SK-N-SH (cell line): ENCODE measurements at regions not wholly inside any gene's neighbourhood (a gene's known extent, or its start where the extent isn't known, plus 50 kb on each side); places are given as distances from the start of the nearest gene placed in this dataset.

Source experiments
- CTCF ChIA-PET: fragments of 300-600, 350-600 bp; formaldehyde crosslinking; extraction: SDS; loops from one replicate; lab custom pipeline; 2021; lab: Yijun Ruan, JAX
- POLR2A ChIA-PET: fragments of 350-600 bp; sonication (Branson Sonifier 250); formaldehyde crosslinking; extraction: SDS; loops from one replicate; lab custom pipeline; 2020; ENCODE audit warnings: antibody characterized with exemption, inconsistent platforms; lab: Yijun Ruan, JAX
- DNase-seq: peaks from one replicate; pipeline ENCODE4 v3.0.0; 2012
- H2AFZ ChIP-seq: fragments of 200-600 bp; sonication (generic); 2 replicates; pipeline ENCODE4 v1.8.1; 2016; ENCODE audit warnings: antibody characterized with exemption, mild to moderate bottlenecking, low read depth
- H3F3A ChIP-seq: fragments of 200-600 bp; sonication (generic); replicated peaks from 2 replicates; pipeline ENCODE3; 2016; ENCODE audit warnings: antibody characterized with exemption, mild to moderate bottlenecking; ENCODE audit not compliant: insufficient read depth
- H3K27ac ChIP-seq, 2 experiments: fragments of 200-500 bp in 1 of 2; fragments of 200-600 bp in 1 of 2; sonication (Bioruptor generic) in 1 of 2; sonication (generic), shearing (Covaris generic) in 1 of 2; 2 replicates each; pipeline versions ENCODE4 v1.5.1 to v1.6.1; 2014 to 2016; ENCODE audit warnings: low read depth in 2 of 2, inconsistent platforms in 1 of 2, low read length in 1 of 2, mild to moderate bottlenecking in 1 of 2, mixed read lengths in 1 of 2
- H3K27me3 ChIP-seq: fragments of 200-600 bp; sonication (generic), shearing (Covaris generic); 2 replicates; pipeline ENCODE4 v1.6.1; 2016; ENCODE audit warnings: mixed run types; ENCODE audit not compliant: insufficient read depth
- H3K36me3 ChIP-seq, 2 experiments: fragments of 200-500 bp in 1 of 2; fragments of 200-600 bp in 1 of 2; sonication (Bioruptor generic) in 1 of 2; sonication (generic) in 1 of 2; replicated peaks in 1 of 2; 2 replicates each; pipeline versions ENCODE3 to v1.5.1; 2014 to 2016; ENCODE audit warnings: low read length in 1 of 2, mild to moderate bottlenecking in 1 of 2; ENCODE audit not compliant: insufficient read depth in 2 of 2, control insufficient read depth in 1 of 2
- H3K4me1 ChIP-seq, 2 experiments: fragments of 200-500 bp in 1 of 2; fragments of 200-600 bp in 1 of 2; sonication (Bioruptor generic) in 1 of 2; sonication (generic), shearing (Covaris generic) in 1 of 2; 2 replicates each; pipeline versions ENCODE4 v1.5.1 to v1.6.1; 2014 to 2016; ENCODE audit warnings: low read depth in 1 of 2, low read length in 1 of 2, mixed run types in 1 of 2; ENCODE audit not compliant: insufficient read depth in 2 of 2, control insufficient read depth in 1 of 2
- H3K4me2 ChIP-seq: fragments of 200-600 bp; sonication (generic), shearing (Covaris generic); 2 replicates; pipeline ENCODE4 v1.6.1; 2017; ENCODE audit warnings: mixed run types
- H3K4me3 ChIP-seq, 2 experiments: fragments of 200-500 bp in 1 of 2; fragments of 200-600 bp in 1 of 2; sonication (Bioruptor generic) in 1 of 2; sonication (generic), shearing (Covaris generic) in 1 of 2; 2 replicates each; pipeline versions ENCODE4 v1.5.1 to v1.8.1; 2014 to 2016; ENCODE audit warnings: low read depth in 2 of 2, inconsistent platforms in 1 of 2, low read length in 1 of 2, mild to moderate bottlenecking in 1 of 2, mixed read lengths in 1 of 2, moderate library complexity in 1 of 2
- H3K79me2 ChIP-seq: fragments of 200-600 bp; sonication (generic); 2 replicates; pipeline ENCODE4 v1.8.1; 2017; ENCODE audit warnings: mild to moderate bottlenecking; ENCODE audit not compliant: insufficient read depth
- H3K9ac ChIP-seq: fragments of 200-600 bp; sonication (generic); 2 replicates; pipeline ENCODE4 v1.6.1; 2017; ENCODE audit warnings: mixed run types
- H3K9me2 ChIP-seq: fragments of 200-600 bp; sonication (generic); 2 replicates; pipeline ENCODE4 v1.6.1; 2017; ENCODE audit warnings: mixed run types
- H3K9me3 ChIP-seq: fragments of 200-600 bp; sonication (generic); 2 replicates; pipeline ENCODE4 v1.6.1; 2017; ENCODE audit warnings: mixed run types, mild to moderate bottlenecking, moderate library complexity
- H4K20me1 ChIP-seq: fragments of 200-600 bp; sonication (generic); 2 replicates; pipeline ENCODE4 v1.6.1; 2017; ENCODE audit warnings: mild to moderate bottlenecking, mixed run types; ENCODE audit not compliant: insufficient read depth
- MEF2A ChIP-seq: IDR thresholded peaks from 2 replicates; pipeline ENCODE4 v1.4.0; 2012; ENCODE audit warnings: low read depth, borderline replicate concordance
- NRF1 ChIP-seq: IDR thresholded peaks from 2 replicates; pipeline ENCODE4 v1.6.1; 2012; ENCODE audit warnings: low read depth, mild to moderate bottlenecking, low read length
- RAD21 ChIP-seq: IDR thresholded peaks from 2 replicates; pipeline ENCODE4 v1.6.1; 2012; ENCODE audit warnings: mild to moderate bottlenecking, low read length
- WGBS: methylation state at CpG from one replicate; pipeline ENCODE4 v1.1.6; 2017; ENCODE audit warnings: low lambda C conversion rate; 5-methylcytosine and 5-hydroxymethylcytosine counted together
- TF ChIP-seq, protein P1 (sequence below): fragments of 200-600 bp; sonication (generic); IDR thresholded peaks from 2 replicates; pipeline ENCODE4 v1.6.1; 2017; ENCODE audit warnings: antibody characterized with exemption, mild to moderate bottlenecking, moderate library complexity
- TF ChIP-seq, protein P2 (sequence below): fragments of 150-350 bp; IDR thresholded peaks from 2 replicates; pipeline ENCODE4 v1.6.1; 2016; ENCODE audit warnings: mild to moderate bottlenecking, low read depth, low read length
- TF ChIP-seq, protein P3 (sequence below): IDR thresholded peaks from 2 replicates; pipeline ENCODE4 v1.4.0; 2012; ENCODE audit warnings: low read depth
- TF ChIP-seq, protein P4 (sequence below): IDR thresholded peaks from 2 replicates; pipeline ENCODE4 v1.6.1; 2012; ENCODE audit warnings: mild to moderate bottlenecking, low read depth, low read length, moderate library complexity

DNA sequence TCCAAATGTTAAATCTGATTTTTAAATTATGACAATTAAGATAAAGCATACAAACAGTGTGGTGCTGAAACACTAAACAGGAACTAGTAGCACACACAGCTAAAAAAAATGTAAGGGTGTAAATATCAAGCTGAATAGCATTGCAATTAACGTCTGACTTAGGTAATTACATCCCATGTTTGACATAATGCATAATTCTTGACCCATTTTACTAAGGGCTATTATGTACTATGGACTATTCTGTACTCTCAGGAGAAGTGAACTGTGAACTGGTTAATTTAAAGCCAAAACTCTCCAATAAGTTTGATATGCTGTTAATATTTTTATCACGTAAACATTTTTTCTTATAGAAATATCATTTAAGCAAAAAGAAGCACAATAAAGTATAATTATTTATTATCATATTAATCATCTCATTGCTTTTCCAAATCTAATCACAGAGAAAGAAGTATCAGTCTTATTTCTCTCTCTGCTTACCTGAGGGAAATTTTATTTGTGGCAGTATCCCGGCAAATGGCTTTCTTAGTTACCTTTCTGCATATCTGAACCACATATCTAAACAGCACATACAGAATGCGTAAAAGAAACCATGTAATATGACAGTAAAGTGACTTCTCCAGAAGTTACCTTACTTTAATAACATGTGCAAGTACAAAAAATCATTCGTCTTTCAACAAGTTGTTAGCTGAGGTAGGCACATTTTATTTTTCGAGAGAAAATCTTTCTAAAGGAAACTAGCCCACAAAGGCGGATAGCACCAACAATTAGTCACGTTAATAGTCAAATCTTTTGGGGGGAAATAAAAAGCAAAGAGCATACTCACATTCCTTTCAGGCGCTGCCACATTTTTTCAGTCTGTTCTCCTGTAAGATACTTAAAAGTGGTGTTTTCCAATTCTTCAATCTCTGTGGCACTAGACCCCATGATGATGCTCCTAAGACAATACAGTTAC, 94.9 kb upstream of the PDE1A start:
- Histone ChIP-seq H3K9me3 (no peaks in the 10 kb centered on the region), H2AFZ (no peak overlapping the region), H3K27ac (no peak overlapping the region), H3K4me2 (no peak overlapping the region), H3K79me2 (no peaks in the 10 kb centered on the region), H3F3A (no peaks in the 10 kb centered on the region), H3K27me3 (no peaks in the 10 kb centered on the region), H4K20me1 (no peaks in the 10 kb centered on the region), H3K9me2 (no peaks in the 10 kb centered on the region), H3K4me3 (no peak overlapping the region), H3K36me3 (no peaks in the 10 kb centered on the region), H3K9ac (no peak overlapping the region), H3K4me1 (peaks cover 0 to 3% of the 10 kb centered on the region in 2 experiments; a peak in 1 of 4 replicates)
- no peak for DNase-seq
- WGBS = 89% methylated on average over 9 of the region's 9 CpGs
- TF ChIP-seq, protein P1, sequence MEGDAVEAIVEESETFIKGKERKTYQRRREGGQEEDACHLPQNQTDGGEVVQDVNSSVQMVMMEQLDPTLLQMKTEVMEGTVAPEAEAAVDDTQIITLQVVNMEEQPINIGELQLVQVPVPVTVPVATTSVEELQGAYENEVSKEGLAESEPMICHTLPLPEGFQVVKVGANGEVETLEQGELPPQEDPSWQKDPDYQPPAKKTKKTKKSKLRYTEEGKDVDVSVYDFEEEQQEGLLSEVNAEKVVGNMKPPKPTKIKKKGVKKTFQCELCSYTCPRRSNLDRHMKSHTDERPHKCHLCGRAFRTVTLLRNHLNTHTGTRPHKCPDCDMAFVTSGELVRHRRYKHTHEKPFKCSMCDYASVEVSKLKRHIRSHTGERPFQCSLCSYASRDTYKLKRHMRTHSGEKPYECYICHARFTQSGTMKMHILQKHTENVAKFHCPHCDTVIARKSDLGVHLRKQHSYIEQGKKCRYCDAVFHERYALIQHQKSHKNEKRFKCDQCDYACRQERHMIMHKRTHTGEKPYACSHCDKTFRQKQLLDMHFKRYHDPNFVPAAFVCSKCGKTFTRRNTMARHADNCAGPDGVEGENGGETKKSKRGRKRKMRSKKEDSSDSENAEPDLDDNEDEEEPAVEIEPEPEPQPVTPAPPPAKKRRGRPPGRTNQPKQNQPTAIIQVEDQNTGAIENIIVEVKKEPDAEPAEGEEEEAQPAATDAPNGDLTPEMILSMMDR = no peak
- TF ChIP-seq, protein P2, sequence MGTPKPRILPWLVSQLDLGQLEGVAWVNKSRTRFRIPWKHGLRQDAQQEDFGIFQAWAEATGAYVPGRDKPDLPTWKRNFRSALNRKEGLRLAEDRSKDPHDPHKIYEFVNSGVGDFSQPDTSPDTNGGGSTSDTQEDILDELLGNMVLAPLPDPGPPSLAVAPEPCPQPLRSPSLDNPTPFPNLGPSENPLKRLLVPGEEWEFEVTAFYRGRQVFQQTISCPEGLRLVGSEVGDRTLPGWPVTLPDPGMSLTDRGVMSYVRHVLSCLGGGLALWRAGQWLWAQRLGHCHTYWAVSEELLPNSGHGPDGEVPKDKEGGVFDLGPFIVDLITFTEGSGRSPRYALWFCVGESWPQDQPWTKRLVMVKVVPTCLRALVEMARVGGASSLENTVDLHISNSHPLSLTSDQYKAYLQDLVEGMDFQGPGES = no peak
- TF ChIP-seq, protein P3, sequence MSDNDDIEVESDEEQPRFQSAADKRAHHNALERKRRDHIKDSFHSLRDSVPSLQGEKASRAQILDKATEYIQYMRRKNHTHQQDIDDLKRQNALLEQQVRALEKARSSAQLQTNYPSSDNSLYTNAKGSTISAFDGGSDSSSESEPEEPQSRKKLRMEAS = no peak
- TF ChIP-seq, protein P4, sequence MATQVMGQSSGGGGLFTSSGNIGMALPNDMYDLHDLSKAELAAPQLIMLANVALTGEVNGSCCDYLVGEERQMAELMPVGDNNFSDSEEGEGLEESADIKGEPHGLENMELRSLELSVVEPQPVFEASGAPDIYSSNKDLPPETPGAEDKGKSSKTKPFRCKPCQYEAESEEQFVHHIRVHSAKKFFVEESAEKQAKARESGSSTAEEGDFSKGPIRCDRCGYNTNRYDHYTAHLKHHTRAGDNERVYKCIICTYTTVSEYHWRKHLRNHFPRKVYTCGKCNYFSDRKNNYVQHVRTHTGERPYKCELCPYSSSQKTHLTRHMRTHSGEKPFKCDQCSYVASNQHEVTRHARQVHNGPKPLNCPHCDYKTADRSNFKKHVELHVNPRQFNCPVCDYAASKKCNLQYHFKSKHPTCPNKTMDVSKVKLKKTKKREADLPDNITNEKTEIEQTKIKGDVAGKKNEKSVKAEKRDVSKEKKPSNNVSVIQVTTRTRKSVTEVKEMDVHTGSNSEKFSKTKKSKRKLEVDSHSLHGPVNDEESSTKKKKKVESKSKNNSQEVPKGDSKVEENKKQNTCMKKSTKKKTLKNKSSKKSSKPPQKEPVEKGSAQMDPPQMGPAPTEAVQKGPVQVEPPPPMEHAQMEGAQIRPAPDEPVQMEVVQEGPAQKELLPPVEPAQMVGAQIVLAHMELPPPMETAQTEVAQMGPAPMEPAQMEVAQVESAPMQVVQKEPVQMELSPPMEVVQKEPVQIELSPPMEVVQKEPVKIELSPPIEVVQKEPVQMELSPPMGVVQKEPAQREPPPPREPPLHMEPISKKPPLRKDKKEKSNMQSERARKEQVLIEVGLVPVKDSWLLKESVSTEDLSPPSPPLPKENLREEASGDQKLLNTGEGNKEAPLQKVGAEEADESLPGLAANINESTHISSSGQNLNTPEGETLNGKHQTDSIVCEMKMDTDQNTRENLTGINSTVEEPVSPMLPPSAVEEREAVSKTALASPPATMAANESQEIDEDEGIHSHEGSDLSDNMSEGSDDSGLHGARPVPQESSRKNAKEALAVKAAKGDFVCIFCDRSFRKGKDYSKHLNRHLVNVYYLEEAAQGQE = no peak
- TF ChIP-seq NRF1 (no peak), RAD21 (no peak), MEF2A (no peak)
- POLR2A ChIA-PET = no interaction called here
- CTCF ChIA-PET = interaction anchor here (1.1 kb wide), 1 partner anchor 10 kb away, joined by 3 read pairs; no protein-coding TSS in a partner anchor
